Muscle of leg (tissue), 3 donors: ENCODE measurements at regions not wholly inside any gene's neighbourhood (a gene's known extent, or its start where the extent isn't known, plus 50 kb on each side); places are given as distances from the start of the nearest gene placed in this dataset.

ENCODE experiments used
- DNase-seq: peaks from one replicate; pipeline ENCODE4 v3.0.0; 2013
- H3K27ac ChIP-seq: one replicate; pipeline ENCODE4 v1.5.1; 2013; ENCODE audit warnings: mild to moderate bottlenecking, low read length, control low read depth
- H3K27me3 ChIP-seq: one replicate; pipeline ENCODE4 v1.6.1; 2013; ENCODE audit warnings: low read length; ENCODE audit not compliant: control insufficient read depth, insufficient read depth
- H3K36me3 ChIP-seq: one replicate; pipeline ENCODE4 v1.6.1; 2013; ENCODE audit warnings: low read length; ENCODE audit not compliant: control insufficient read depth, insufficient read depth
- H3K4me1 ChIP-seq: one replicate; pipeline ENCODE4 v1.6.1; 2013; ENCODE audit warnings: low read length; ENCODE audit not compliant: control insufficient read depth, insufficient read depth
- H3K4me3 ChIP-seq: one replicate; pipeline ENCODE4 v1.5.1; 2013; ENCODE audit warnings: low read length, control low read depth
- H3K9me3 ChIP-seq: replicated peaks from 2 replicates; pipeline ENCODE4 v1.6.1; 2013; ENCODE audit warnings: low read depth, low read length; ENCODE audit not compliant: control insufficient read depth
- WGBS: methylation state at CpG from one replicate; pipeline ENCODE4 v1.1.5; 2013; ENCODE audit warnings: missing lambda C conversion rate; ENCODE audit not compliant: insufficient coverage; 5-methylcytosine and 5-hydroxymethylcytosine counted together

- Histone ChIP-seq H3K27me3 (no peaks in the 10 kb centered on the region), H3K9me3 (no peaks in the 10 kb centered on the region), H3K4me3 (no peak overlapping the region), H3K4me1 (peaks cover 77% of the 10 kb centered on the region), H3K36me3 (peaks cover 47% of the 10 kb centered on the region), H3K27ac (no peak overlapping the region)
- no peak for DNase-seq
- WGBS: 41% methylated on average over 3 of the region's 4 CpGs
Observed at GRCh38 chr14:95466506-95466905, 49.9 kb downstream of the SYNE3 start.

GRCh38 chr14:95465936-95466335, 50.5 kb downstream of the SYNE3 start:
- no peaks in the 10 kb centered on the region for H3K27me3 ChIP-seq
- DNase-seq: no peak
- 90% methylated on average over 12 of the region's 15 CpGs for WGBS
- H3K36me3 ChIP-seq: peaks cover 47% of the 10 kb centered on the region
- no peak overlapping the region for H3K27ac ChIP-seq
- no peak overlapping the region for H3K4me3 ChIP-seq
- no peaks in the 10 kb centered on the region for H3K9me3 ChIP-seq
- H3K4me1 ChIP-seq: peaks cover 77% of the 10 kb centered on the region

DNA sequence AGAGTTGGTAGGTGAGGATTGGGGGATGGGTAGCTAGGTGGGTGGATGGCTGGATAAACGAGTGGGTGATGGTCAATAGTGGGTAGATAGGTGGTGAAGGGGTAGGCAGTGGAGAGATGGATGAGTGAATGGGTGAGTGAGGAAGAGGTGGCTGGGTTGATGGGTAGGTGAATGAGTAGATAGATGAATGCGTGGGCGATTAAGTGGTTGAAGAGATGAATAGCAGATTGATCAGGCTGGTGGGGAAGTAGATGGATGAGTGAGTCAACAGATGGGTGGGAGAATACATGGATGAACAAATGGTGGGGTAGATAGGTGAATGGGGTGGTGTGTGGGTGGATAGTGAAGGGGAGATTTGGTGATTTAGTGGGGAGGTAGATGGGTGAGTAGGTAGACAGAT, 51.1 kb downstream of the SYNE3 start:
- DNase-seq: no peak
- WGBS: 90% methylated on average over 2 of the region's 3 CpGs
- Histone ChIP-seq H3K9me3 (no peaks in the 10 kb centered on the region), H3K27ac (no peak overlapping the region), H3K27me3 (no peaks in the 10 kb centered on the region), H3K4me3 (no peak overlapping the region), H3K4me1 (peaks cover 78% of the 10 kb centered on the region), H3K36me3 (peaks cover 47% of the 10 kb centered on the region)

GRCh38 chr14:95464514-95464913, 51.9 kb downstream of the SYNE3 start:
- H3K4me1 ChIP-seq: peaks cover 74% of the 10 kb centered on the region
- DNase-seq: no peak
- WGBS: 60% methylated on average over 1 of the region's 4 CpGs
- H3K4me3 ChIP-seq: no peak overlapping the region
- H3K9me3 ChIP-seq: no peaks in the 10 kb centered on the region
- peaks cover 41% of the 10 kb centered on the region for H3K36me3 ChIP-seq
- no peaks in the 10 kb centered on the region for H3K27me3 ChIP-seq
- H3K27ac ChIP-seq: peak overlapping the region; percentile 35

- no peak overlapping the region for H3K4me3 ChIP-seq
- H3K4me1 ChIP-seq: peaks cover 70% of the 10 kb centered on the region
- DNase-seq: no peak
- no peaks in the 10 kb centered on the region for H3K27me3 ChIP-seq
- H3K27ac ChIP-seq: peak overlapping the region; percentile 67
- no peaks in the 10 kb centered on the region for H3K9me3 ChIP-seq
- peaks cover 38% of the 10 kb centered on the region for H3K36me3 ChIP-seq
- 71% methylated on average over 1 of the region's 6 CpGs for WGBS
Observed at GRCh38 chr14:95464103-95464502, 52.3 kb downstream of the SYNE3 start.

- no peaks in the 10 kb centered on the region for H3K9me3 ChIP-seq
- peaks cover 32% of the 10 kb centered on the region for H3K36me3 ChIP-seq
- DNase-seq: peak; percentile 79
- no peak overlapping the region for H3K4me3 ChIP-seq
- peak overlapping the region; percentile 67 for H3K27ac ChIP-seq
- no peaks in the 10 kb centered on the region for H3K27me3 ChIP-seq
- WGBS: 35% methylated on average over 9 of the region's 9 CpGs
- peaks cover 63% of the 10 kb centered on the region for H3K4me1 ChIP-seq
Observed at GRCh38 chr14:95463171-95463901, 53.1 kb downstream of the SYNE3 start.

GRCh38 chr14:95462491-95462890, 54.0 kb downstream of the SYNE3 start:
- Histone ChIP-seq H3K27me3 (no peaks in the 10 kb centered on the region), H3K27ac (no peak overlapping the region), H3K4me3 (no peak overlapping the region), H3K36me3 (peaks cover 24% of the 10 kb centered on the region), H3K9me3 (no peaks in the 10 kb centered on the region), H3K4me1 (peaks cover 57% of the 10 kb centered on the region)
- DNase-seq: no peak
- 91% methylated on average over 10 of the region's 10 CpGs for WGBS

DNA sequence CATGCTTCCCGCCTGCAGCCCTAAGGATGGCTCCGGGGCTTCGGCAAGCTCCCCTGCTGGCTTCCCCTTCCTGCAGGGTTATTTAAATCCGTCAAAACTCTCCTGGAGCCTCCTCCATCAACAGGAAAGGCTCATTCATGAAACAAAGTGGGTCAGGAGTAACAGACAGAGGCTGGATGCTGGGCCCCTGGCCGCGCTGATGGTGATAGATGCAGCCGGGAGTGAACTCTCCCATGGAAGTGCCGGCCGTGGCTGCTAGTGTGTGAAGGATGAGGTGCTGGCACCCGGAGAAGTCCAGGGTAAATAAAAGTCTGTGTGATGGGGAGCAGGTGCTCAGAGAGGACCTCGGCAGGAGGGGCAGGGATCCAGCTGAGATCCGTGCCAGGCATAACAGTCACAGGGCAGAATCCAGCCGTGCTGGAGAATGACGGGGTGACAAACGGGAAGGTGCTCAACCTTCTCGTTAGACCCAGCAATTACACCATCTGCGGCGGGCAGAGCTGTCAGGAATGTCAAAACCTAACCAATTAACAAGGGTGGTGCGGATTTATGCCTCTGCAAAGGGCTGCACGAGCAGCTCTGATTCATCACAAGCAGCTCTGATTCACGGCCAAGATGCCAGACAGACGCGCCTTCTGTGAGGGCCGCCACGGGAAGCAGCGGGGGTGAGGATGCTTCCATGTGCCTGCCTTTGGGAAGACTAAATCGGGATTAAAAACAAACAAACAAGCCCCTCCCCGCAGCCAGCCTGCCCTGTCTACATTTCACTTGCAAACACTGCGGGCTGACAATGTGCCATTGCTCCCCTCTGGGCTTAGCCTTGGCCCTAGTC, 55.6 kb downstream of the SYNE3 start:
- peak; percentile 67 for DNase-seq
- Histone ChIP-seq H3K4me3 (no peak overlapping the region), H3K9me3 (no peaks in the 10 kb centered on the region), H3K4me1 (peaks cover 55% of the 10 kb centered on the region), H3K27me3 (no peaks in the 10 kb centered on the region), H3K36me3 (peaks cover 21% of the 10 kb centered on the region), H3K27ac (no peak overlapping the region)
- WGBS: 39% methylated on average over 22 of the region's 29 CpGs

DNA sequence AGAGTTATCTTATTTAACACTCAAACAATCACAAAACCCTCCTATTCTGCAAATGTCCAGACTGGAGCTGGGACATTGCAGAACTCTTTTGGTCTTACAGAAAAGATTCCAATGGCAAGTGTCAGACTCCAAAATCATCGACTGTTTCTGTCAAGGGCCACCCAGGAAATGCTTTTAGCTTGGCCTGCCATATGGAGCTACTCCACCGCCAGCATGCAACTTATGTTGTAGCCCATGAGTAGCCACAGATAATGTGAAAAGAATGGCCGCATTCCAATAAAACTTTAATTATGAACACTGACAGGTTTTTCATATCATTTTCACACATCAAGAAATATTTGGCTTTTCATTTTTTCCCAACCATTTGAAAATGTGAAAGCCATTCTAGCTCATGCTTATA, 57.5 kb downstream of the SYNE3 start:
- no peak for DNase-seq
- Histone ChIP-seq H3K4me3 (no peak overlapping the region), H3K27me3 (no peaks in the 10 kb centered on the region), H3K36me3 (peaks cover 30% of the 10 kb centered on the region), H3K4me1 (peaks cover 43% of the 10 kb centered on the region), H3K27ac (no peak overlapping the region), H3K9me3 (no peaks in the 10 kb centered on the region)
- WGBS: 88% methylated on average over 3 of the region's 3 CpGs

GRCh38 chr14:95458459-95458858, 58.0 kb downstream of the SYNE3 start:
- 79% methylated on average over 2 of the region's 4 CpGs for WGBS
- Histone ChIP-seq H3K36me3 (peaks cover 35% of the 10 kb centered on the region), H3K27ac (no peak overlapping the region), H3K9me3 (no peaks in the 10 kb centered on the region), H3K4me1 (peaks cover 39% of the 10 kb centered on the region), H3K27me3 (no peaks in the 10 kb centered on the region), H3K4me3 (no peak overlapping the region)
- no peak for DNase-seq
